Fibroblast of lung (primary cell): ENCODE measurements at regions not wholly inside any gene's neighbourhood (a gene's known extent, or its start where the extent isn't known, plus 50 kb on each side); places are given as distances from the start of the nearest gene placed in this dataset.

Experiments used
- DNase-seq, 2 donors: peaks; one replicate each; pipeline versions ENCODE4 v3.0.0 to v3.0.0-alpha.2; 2010; ENCODE audit warnings: low read depth in 2 of 2
- H2AFZ ChIP-seq: 2 replicates; pipeline ENCODE4 v1.5.1; 2012; ENCODE audit warnings: low read length, control low read depth, inconsistent platforms
- H3K27ac ChIP-seq: 2 replicates; pipeline ENCODE4 v1.5.1; 2011; ENCODE audit warnings: low read length, control low read depth; ENCODE audit not compliant: insufficient read depth
- H3K27me3 ChIP-seq: 2 replicates; pipeline ENCODE4 v1.5.1; 2011; ENCODE audit warnings: mild to moderate bottlenecking, low read length; ENCODE audit not compliant: control insufficient read depth, insufficient read depth
- H3K36me3 ChIP-seq: 2 replicates; pipeline ENCODE4 v1.5.1; 2011; ENCODE audit warnings: low read length; ENCODE audit not compliant: control insufficient read depth, insufficient read depth
- H3K4me1 ChIP-seq: 2 replicates; pipeline ENCODE4 v1.5.1; 2011; ENCODE audit warnings: low read length; ENCODE audit not compliant: control insufficient read depth, insufficient read depth; ENCODE audit errors: extremely low read depth
- H3K4me2 ChIP-seq: 2 replicates; pipeline ENCODE4 v1.5.1; 2011; ENCODE audit warnings: low read length, control low read depth; ENCODE audit not compliant: insufficient read depth; ENCODE audit errors: extremely low read depth
- H3K4me3 ChIP-seq, 4 experiments: fragments of 200-600 bp in 1 of 4; sonication (generic) in 1 of 4; replicated peaks in 1 of 4; 2 replicates each; pipeline ENCODE4 v1.5.1; 2011 to 2016; ENCODE audit warnings: low read length in 4 of 4, low read depth in 3 of 4, mild to moderate bottlenecking in 3 of 4, control low read depth in 2 of 4, inconsistent platforms in 1 of 4, mixed read lengths in 1 of 4; ENCODE audit not compliant: insufficient read depth in 1 of 4; ENCODE audit errors: control extremely low read depth in 1 of 4
- H3K79me2 ChIP-seq: 2 replicates; pipeline ENCODE4 v1.5.1; 2012; ENCODE audit warnings: mild to moderate bottlenecking, low read length, inconsistent platforms; ENCODE audit not compliant: control insufficient read depth, insufficient read depth
- H3K9ac ChIP-seq: 2 replicates; pipeline ENCODE4 v1.5.1; 2011; ENCODE audit warnings: mild to moderate bottlenecking, low read length, control low read depth; ENCODE audit not compliant: insufficient read depth
- H3K9me3 ChIP-seq: 2 replicates; pipeline ENCODE4 v1.5.1; 2012; ENCODE audit warnings: low read depth, low read length; ENCODE audit not compliant: control insufficient read depth, insufficient read depth
- H4K20me1 ChIP-seq: 2 replicates; pipeline ENCODE4 v1.5.1; 2011; ENCODE audit warnings: low read length; ENCODE audit not compliant: control insufficient read depth, insufficient read depth; ENCODE audit errors: extremely low read depth
- EZH2 ChIP-seq: IDR thresholded peaks from 2 replicates; pipeline ENCODE4 v1.5.1; 2012; ENCODE audit warnings: low read length, control low read depth, mild to moderate bottlenecking; ENCODE audit errors: missing control alignments
- TF ChIP-seq, protein P1 (sequence below), 2 donors: IDR thresholded peaks in 1 of 2; conservative IDR thresholded peaks in 1 of 2; 1 replicate in 1 of 2; 2 replicates in 1 of 2; pipeline ENCODE4 v1.5.1; 2011 to 2012; ENCODE audit warnings: low read length in 2 of 2, control low read depth in 1 of 2, inconsistent platforms in 1 of 2, low read depth in 1 of 2, mild to moderate bottlenecking in 1 of 2

- no peak for DNase-seq
- H3K4me2 ChIP-seq, result no peak overlapping the region
- H3K4me1 ChIP-seq, result peaks cover 6% of the 10 kb centered on the region
- no peaks in the 10 kb centered on the region for H4K20me1 ChIP-seq
- no peak overlapping the region for H3K4me3 ChIP-seq
- no peak overlapping the region for H3K27ac ChIP-seq
- no peaks in the 10 kb centered on the region for H3K79me2 ChIP-seq
- TF ChIP-seq, protein P1, sequence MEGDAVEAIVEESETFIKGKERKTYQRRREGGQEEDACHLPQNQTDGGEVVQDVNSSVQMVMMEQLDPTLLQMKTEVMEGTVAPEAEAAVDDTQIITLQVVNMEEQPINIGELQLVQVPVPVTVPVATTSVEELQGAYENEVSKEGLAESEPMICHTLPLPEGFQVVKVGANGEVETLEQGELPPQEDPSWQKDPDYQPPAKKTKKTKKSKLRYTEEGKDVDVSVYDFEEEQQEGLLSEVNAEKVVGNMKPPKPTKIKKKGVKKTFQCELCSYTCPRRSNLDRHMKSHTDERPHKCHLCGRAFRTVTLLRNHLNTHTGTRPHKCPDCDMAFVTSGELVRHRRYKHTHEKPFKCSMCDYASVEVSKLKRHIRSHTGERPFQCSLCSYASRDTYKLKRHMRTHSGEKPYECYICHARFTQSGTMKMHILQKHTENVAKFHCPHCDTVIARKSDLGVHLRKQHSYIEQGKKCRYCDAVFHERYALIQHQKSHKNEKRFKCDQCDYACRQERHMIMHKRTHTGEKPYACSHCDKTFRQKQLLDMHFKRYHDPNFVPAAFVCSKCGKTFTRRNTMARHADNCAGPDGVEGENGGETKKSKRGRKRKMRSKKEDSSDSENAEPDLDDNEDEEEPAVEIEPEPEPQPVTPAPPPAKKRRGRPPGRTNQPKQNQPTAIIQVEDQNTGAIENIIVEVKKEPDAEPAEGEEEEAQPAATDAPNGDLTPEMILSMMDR (conservative IDR thresholded peaks at IDR 0.05 in 1 of 2, IDR thresholded peaks at IDR 0.05 in 1 of 2; ENCODE audit: low read depth in 1 of 2, low read length in 2 of 2), result no peak
- no peak for TF ChIP-seq EZH2
- no peaks in the 10 kb centered on the region for H3K9me3 ChIP-seq
- H3K27me3 ChIP-seq, result no peaks in the 10 kb centered on the region
- no peak overlapping the region for H3K9ac ChIP-seq
- H2AFZ ChIP-seq, result no peak overlapping the region
- no peaks in the 10 kb centered on the region for H3K36me3 ChIP-seq
These were observed 105.2 kb upstream of the YWHAQ start for GRCh38 chr2:9736021-9736420.

GRCh38 chr2:9737053-9737875 is 106.0 kb upstream of the TAF1B start:
- H3K27ac ChIP-seq, result no peak overlapping the region
- no peaks in the 10 kb centered on the region for H4K20me1 ChIP-seq
- no peak overlapping the region for H3K4me3 ChIP-seq
- peaks cover 6% of the 10 kb centered on the region for H3K4me1 ChIP-seq
- H3K36me3 ChIP-seq, result no peaks in the 10 kb centered on the region
- H3K4me2 ChIP-seq, result no peak overlapping the region
- no peaks in the 10 kb centered on the region for H3K9me3 ChIP-seq
- H2AFZ ChIP-seq, result no peak overlapping the region
- H3K79me2 ChIP-seq, result no peaks in the 10 kb centered on the region
- H3K27me3 ChIP-seq, result no peaks in the 10 kb centered on the region
- no peak for DNase-seq
- TF ChIP-seq, protein P1 (conservative IDR thresholded peaks at IDR 0.05 in 1 of 2, IDR thresholded peaks at IDR 0.05 in 1 of 2; ENCODE audit: low read depth in 1 of 2, low read length in 2 of 2), result peak in 1 of 2 donors; percentile 17
- TF ChIP-seq EZH2, result no peak
- H3K9ac ChIP-seq, result no peak overlapping the region

GRCh38 chr2:9738062-9738461 is 105.2 kb upstream of the TAF1B start:
- H3K27me3 ChIP-seq, result no peaks in the 10 kb centered on the region
- no peak overlapping the region for H3K4me2 ChIP-seq
- H3K4me1 ChIP-seq, result peaks cover 6% of the 10 kb centered on the region
- H3K79me2 ChIP-seq, result no peaks in the 10 kb centered on the region
- H3K36me3 ChIP-seq, result no peaks in the 10 kb centered on the region
- TF ChIP-seq EZH2, result no peak
- TF ChIP-seq, protein P1 (conservative IDR thresholded peaks at IDR 0.05 in 1 of 2, IDR thresholded peaks at IDR 0.05 in 1 of 2; ENCODE audit: low read depth in 1 of 2, low read length in 2 of 2), result no peak
- H3K9ac ChIP-seq, result no peak overlapping the region
- DNase-seq, result no peak
- no peaks in the 10 kb centered on the region for H4K20me1 ChIP-seq
- H3K4me3 ChIP-seq, result no peak overlapping the region
- no peaks in the 10 kb centered on the region for H3K9me3 ChIP-seq
- H3K27ac ChIP-seq, result no peak overlapping the region
- H2AFZ ChIP-seq, result no peak overlapping the region
